Right renal cortex interstitium (tissue), 3 donors: ENCODE measurements at regions not wholly inside any gene's neighbourhood (a gene's known extent, or its start where the extent isn't known, plus 50 kb on each side); places are given as distances from the start of the nearest gene placed in this dataset.

Experiments used
- DNase-seq, 3 donors: peaks; one replicate each; pipeline ENCODE4 v3.0.0-alpha.2; 2013; ENCODE audit warnings: low read depth in 3 of 3, low spot score in 2 of 3

- DNase-seq: no peak
Observed at GRCh38 chr9:88810826-88811225, 180.4 kb upstream of the S1PR3 start.

GRCh38 chr9:88811511-88811910 lies 179.8 kb upstream of the S1PR3 start:
- DNase-seq: no peak

- no peak for DNase-seq
Observed at GRCh38 chr9:88812938-88813637, 178.2 kb upstream of the S1PR3 start.

GRCh38 chr9:88813638-88814209 lies 177.5 kb upstream of the S1PR3 start:
- DNase-seq: no peak

GRCh38 chr9:88814577-88814976 lies 176.7 kb upstream of the S1PR3 start:
- DNase-seq: no peak

- DNase-seq: no peak
Observed at GRCh38 chr9:88816141-88816540, 175.1 kb upstream of the S1PR3 start.

GRCh38 chr9:88816591-88816990 lies 174.7 kb upstream of the S1PR3 start:
- DNase-seq: no peak

GRCh38 chr9:88817628-88818027 lies 173.6 kb upstream of the S1PR3 start:
- DNase-seq: no peak

GRCh38 chr9:88818495-88819201 lies 172.6 kb upstream of the S1PR3 start:
- DNase-seq: no peak

GRCh38 chr9:88819476-88819875 lies 171.8 kb upstream of the S1PR3 start:
- DNase-seq: no peak

GRCh38 chr9:88820055-88820454 lies 171.2 kb upstream of the S1PR3 start:
- DNase-seq: no peak

GRCh38 chr9:88821033-88821745 lies 170.1 kb upstream of the S1PR3 start:
- DNase-seq: no peak

GRCh38 chr9:88821746-88822106 lies 169.5 kb upstream of the S1PR3 start:
- DNase-seq: no peak

GRCh38 chr9:88824711-88825110 lies 166.6 kb upstream of the S1PR3 start:
- no peak for DNase-seq

GRCh38 chr9:88826181-88826580 lies 165.1 kb upstream of the S1PR3 start:
- no peak for DNase-seq

GRCh38 chr9:88826771-88827181 lies 164.5 kb upstream of the S1PR3 start:
- no peak for DNase-seq

- DNase-seq: no peak
Observed at GRCh38 chr9:88828018-88828417, 163.2 kb upstream of the S1PR3 start.

- DNase-seq: peak in 1 of 3 donors; percentile 31
Observed at GRCh38 chr9:88828492-88828974, 162.7 kb upstream of the S1PR3 start.

- no peak for DNase-seq
Observed at GRCh38 chr9:88829276-88829675, 162.0 kb upstream of the S1PR3 start.

GRCh38 chr9:88831713-88832407 lies 159.4 kb upstream of the S1PR3 start:
- no peak for DNase-seq

- DNase-seq: no peak
Observed at GRCh38 chr9:88833946-88834345, 157.3 kb upstream of the S1PR3 start.
